CD4-positive, alpha-beta T cell treated with Interleukin-4 for 1 hour (primary cell): ENCODE measurements at regions not wholly inside any gene's neighbourhood (a gene's known extent, or its start where the extent isn't known, plus 50 kb on each side); places are given as distances from the start of the nearest gene placed in this dataset.
"Not testable (repeated sequence)": the region's sequence is repeated elsewhere in the genome, so short reads cannot be mapped to it uniquely, and the experiment has no call there.

ENCODE experiments used
- DNase-seq, 2 donors: peaks; one replicate each; pipeline ENCODE4 v3.0.0-alpha.2; 2020 to 2022

DNA sequence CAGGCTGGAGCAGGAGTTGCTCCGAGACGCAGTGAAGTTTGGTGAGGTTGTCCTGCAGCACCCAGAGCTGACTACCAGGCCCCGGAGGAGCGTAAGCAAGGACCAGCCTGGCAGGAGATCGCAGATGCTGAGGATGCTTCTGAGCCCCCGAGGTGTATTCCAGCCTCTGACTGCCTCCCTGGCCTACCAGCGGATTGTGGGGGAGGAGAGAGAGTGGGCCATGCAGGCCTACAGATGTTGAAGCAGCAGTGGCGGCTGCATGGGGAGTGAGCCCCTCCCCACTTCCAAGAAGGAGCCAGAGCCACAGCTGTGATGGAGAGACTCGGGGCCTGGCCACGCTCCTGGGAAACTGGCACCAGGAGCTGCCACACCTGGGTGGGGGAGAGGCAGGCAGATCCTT lies 302.5 kb upstream of the PROK2 start:
- no peak for DNase-seq

DNA sequence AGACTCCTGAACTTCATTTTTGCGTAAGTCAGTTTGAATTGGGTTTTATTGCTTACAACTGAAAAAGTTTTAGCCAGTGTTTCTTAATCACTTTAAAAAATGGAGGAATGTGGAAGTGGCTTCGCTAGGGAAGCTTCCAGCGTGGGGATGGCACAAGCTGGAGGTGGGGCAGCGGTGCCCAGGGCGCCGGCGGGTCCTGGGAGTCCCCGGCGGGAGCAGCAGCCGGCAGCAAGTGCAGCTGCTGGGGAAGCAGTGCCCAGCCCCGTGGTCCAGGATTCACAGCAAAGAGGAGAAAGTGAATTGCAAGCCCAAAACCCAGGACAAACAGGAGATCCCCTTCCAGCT lies 301.8 kb upstream of the PROK2 start:
- DNase-seq = no peak

DNA sequence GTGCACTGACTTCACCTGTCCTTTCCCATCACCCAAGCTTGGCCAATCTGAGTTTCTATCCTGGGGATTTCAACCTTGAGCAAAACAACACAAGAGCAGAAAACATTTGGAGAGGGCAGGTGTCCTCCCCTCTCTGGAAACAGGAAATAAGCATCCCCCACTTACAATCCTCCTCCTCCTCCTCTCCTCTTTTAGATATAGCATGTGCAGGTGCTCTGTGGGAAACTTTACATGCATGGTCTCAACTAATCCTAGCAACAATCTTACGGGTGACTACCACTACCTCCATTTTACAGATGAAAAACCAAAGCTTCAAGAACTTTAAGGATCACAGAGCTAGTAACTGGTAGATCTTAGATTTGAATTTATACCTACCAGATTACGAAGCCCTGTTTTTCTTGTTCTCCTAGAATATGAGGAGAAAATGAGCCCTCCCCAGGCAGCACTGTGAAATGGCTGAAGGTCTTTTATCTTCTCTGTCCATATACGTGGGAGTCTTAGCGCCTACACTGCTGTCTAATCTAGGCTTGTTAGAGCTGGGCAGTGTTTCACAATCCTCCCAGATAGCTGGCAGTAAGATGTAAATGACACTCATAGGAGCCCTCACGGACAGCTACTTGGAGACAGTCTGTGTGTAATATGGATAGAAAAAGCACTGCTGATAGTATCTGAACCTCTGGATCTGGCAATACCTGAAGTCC lies 301.2 kb upstream of the PROK2 start:
- DNase-seq = no peak

DNA sequence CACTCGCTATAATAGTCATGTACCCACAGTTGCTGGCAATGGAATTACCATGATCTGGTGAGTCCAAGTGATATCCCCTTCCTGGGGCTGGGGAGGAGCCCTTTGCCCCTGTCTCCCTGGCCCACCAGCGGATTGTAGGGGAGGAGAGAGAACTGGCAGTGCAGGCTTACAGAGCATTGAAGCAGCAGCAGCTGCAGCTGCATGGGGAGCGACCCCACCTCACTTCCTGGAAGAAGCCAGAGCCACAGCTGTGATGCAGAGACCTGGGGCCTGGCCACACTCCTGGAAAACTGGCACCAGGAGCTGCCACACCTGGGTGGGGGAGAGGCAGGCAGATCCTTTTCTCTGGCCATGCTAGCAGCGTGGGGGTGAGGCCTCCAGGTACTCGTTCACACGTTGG lies 300.1 kb upstream of the PROK2 start:
- DNase-seq = no peak

DNA sequence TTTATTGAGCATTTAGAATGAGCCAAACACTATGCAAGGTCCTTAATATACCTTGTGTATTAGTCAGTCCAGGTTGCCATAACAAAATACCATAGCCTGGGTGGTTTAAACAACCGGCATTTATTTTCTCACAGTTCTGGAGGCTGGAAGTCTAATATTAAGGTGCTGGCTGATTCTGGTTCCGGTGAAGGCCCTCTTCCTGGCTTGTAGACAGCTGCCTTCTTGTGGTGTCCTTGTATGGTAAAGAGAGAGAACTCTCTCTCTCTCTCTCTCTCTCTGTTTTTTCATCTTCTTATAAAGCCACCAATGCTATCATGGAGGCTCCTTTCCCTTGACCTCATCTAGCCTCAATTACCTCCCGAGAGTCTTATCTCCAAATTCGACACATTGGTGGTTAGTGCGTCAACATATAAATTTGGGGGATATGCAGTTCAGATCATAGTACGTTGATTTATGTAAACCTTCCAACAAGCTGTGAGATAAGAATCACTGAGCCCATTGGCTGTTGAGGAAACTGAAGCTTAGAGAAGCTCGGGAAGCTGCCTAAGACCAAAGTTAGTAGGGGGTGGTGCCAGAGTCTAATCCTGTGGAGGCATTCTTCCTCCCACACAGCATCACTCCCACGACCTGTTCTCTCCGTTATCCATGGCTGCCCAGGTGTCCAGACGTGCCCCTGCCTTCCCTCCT lies 298.0 kb upstream of the PROK2 start:
- no peak for DNase-seq

DNA sequence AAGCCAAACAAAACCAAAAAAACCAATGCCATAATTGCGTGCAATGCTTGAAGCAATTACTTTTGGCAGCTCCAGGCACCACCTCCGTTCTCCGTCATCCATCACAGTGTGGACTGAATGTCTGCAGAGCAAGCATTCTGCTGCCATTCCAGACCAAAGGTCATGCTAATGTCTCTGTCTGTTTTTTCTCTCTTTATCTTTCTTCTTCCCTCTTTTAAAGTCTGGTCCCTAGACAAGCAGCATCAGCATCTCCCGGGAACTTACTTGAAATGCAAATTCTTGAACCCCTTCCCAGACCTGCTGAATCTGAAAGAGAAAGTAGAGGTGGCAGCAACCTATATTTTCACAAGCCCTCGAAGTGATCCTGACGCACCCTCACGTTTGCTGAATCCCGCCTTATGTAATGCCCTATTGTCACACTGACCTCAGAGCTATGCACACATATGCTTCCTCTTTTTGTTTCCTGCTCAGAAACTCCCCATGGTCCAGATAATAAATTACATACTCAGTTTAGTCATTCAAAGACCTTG lies 297.3 kb upstream of the PROK2 start:
- peak; percentile 23 to 80 for DNase-seq

DNA sequence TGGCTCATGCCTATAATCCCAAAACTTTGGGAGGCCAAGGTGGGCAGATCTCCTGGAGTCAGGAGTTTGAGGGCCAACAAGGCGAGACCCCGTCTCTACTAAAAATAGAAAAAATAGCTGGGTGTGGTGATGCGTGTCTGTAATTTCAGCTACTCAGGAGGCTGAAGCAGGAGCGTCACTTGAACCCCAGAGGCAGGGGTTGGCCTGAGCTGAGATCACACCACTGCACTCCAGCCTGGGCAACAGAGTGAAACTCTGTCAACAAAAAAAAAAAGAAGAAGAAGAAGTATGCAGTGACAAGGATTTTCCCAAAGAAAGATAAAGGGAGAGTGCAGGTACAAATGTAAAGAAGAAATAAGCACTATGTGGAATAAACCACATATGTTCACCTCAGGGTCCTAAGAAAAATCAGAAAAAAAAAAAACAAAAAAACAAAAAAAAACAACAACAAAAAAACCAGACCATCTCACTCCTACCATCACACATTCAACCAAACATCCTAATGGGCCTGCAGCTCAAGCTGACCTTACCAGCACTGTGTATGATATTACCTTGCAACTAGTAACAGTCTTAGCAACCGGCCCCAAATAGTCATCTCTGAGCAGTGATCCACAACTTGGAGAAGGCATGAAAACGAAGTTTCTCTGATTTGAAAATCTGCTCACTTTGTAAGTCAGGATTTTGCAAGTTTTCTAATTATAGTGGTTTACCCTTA lies 296.7 kb upstream of the PROK2 start:
- no peak for DNase-seq

DNA sequence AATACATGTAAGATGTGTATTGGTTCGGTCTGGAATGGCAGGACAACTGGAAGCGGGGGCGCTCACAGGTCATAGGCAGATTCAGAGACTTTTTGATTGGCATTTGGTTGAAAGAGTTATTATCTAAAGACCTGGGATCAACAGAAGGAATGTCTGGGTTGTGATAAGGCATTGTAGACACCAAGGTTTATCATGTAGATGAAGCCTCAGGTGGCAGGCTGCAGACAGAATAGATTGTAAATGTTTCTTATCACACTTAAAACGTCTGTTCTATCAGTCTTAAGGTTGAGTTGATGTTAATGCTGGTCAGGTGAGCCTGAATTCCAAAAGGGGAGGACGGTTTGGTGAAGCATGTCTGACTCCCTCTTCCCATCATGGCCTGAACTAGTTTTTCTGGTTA lies 295.9 kb upstream of the PROK2 start:
- no peak for DNase-seq

DNA sequence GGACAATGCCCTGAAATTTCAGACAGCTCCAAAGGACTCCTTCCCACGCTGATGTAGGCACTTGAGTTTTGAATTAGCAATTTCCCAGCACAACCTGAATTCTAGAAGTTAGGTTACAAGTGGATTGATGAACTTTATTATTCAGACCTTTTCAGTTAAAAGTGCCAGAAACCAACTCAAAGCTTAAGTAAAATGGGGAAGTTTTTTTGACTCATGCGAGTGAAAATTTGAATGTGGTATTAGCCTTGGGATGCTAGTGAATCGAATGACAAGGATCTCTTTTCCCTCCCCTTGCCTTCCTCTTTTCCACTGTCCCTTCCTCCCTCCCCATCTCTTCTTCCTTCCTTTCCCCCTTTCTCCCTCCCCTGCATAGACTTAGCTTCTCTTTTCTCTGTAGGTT lies 295.1 kb upstream of the PROK2 start:
- DNase-seq = no peak

DNA sequence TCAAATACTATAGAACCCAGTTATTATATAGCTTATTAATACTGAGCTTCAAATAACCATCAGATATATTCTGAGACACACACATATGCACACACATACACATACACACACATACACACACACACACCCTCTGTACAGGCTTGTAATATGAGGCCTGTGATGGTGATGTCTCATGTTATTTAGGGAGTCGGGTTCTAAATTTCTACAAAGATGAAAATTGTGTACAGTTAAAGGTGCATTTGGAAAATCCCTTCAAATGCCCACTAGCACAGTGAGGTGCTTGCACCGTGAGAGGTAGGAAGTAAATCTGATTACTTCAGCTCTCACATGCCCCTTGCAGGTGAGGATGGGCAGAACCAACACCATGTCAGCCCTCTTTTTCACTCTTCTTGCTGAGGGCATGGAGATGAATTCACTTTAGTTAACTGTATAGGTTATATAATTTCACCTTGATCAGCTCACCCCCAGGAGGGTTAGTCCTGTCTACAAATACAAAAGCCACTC lies 294.5 kb upstream of the PROK2 start:
- DNase-seq = no peak

DNA sequence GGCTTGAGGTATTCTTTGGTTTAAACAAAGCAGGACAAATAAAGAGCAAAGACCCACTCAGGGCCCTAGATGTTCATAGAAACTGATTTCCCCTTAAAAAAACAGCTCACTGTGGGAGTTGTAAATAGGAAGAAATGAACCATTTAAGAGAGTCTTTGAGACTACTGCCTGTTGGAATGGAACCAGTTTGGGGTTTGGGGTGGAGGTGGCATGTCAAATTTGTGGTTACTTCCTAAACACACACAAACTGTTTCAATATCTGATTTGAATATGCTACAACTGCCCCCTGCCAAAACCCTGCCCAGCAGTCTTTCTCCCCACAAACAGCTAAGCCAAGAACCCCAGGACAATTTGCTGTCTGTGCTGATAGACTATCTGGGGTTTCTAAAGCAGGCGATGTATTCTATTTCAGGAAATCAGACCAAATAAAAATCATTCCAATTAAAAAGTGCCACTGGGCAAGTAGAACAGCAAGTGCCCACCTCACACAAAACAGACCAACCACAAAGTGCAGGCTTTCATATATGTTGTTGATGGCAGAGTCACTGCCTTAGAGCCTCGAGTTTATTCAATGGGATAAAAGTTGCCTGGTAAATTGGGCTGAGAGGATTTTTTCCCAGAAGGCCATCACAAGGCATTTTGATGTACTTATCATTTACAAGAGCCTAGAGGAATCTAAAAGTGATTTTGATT lies 293.9 kb upstream of the PROK2 start:
- DNase-seq = no peak

DNA sequence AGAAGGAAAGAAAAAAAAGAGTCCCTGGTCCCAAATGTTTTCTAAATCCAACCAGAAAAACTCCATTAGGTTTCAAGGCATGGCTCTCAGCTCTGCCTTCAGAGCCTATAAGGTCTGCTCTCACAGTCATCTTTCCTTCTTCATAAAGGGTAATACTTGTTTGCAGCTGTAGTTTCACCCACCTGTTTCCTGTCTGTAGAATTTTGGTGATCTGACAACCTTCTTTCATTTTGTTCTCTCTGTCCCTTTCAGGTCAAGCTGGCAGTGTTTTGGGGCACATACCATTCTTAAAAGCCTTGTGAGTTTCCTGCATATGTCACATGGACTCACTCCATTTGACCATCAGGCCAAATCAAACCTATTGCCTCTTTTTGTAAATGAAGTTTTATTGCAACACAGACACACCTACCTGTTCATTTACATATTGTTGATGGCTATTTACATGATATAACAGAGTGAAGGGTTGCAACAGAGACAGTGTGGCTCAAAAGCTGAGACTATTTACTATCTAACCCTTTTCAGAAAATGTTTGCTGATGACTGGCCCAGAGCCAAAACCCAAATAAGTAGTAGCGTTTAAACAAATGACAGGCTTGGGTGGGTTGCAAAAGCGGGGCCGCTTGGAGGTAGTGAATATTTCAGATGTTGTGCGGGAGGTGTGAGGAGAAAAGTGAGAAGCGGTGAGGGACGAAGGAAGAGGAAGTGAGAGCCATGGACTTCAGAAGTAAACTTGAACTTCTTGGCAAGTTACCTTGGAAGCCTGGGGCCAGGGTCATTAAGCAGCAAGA lies 292.7 kb upstream of the PROK2 start:
- no peak for DNase-seq

DNA sequence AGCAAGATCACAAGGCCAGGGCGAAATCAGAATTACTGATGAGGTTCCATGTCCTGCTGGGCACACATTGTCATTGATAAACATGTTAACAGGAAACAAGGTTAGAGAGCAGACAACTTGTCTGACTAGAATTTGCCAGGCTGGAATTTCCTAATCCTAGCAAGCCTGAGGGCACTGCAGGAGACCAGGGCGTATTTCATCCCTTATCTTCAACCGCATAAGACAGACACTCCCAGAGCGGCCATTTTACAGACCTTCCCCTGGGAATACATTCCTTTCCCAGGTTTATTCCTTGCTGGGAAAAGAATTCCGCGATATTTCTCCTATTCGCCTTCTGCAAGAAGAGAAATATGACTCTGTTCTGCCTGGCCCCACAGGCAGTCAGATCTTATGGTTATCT lies 290.9 kb upstream of the PROK2 start:
- not testable (repeated sequence) for DNase-seq

DNA sequence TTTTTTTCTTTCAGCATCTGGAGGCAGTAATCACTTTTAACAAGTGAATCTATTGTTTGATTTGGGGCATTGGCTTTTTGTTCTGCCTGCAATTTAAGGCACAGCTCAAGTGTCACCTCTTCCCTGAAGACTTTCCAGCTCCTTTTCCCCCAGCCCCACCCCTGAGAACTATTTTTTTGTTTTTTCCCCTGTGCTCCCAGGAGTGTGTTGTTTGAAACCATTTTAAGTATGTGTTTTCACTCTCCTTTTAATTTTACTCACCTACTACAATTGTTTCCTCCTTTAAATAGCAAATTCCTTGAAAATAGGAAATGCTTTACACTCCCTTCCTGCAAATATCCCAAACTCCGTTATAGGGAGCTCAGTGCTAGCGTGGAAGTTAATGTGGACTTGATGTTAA lies 286.7 kb upstream of the PROK2 start:
- DNase-seq = no peak

DNA sequence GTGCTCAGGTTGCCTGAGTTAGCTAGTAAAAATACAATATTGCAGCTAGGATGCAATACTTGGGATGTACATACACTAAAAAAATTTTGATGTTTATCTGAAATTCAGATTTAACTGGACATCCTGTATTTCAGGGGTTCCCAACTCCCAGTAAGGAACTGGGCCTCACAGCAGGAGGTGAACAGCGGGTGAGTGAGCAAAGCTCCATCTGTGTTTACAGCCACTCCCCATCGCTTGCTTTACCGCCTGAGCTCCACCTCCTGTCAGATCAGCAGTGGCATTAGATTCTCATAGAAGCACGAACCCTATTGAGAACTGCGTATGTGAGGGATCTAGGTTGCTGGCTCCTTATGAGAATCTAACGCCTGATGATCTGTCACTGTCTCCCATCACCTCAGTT lies 285.1 kb upstream of the PROK2 start:
- DNase-seq = no peak

DNA sequence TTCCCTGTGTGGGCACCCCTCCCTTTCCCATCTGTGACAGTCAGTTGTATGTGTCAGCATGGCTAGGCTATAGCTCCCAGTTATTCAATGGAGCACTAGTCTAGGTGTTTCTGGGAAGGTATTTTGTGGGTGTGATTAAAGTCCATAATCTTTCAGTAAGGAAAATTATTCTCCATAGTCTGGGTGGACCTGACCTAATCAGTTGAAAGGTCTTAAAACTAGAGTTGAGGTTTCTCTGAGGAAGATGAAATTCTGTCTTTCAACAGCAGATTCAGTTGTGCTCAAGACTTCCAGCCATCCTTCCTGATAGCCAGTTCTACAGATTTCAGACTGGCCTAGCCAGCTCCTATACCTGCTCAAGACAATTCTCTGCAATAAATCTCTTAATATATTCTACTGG lies 284.6 kb upstream of the PROK2 start:
- no peak for DNase-seq

DNA sequence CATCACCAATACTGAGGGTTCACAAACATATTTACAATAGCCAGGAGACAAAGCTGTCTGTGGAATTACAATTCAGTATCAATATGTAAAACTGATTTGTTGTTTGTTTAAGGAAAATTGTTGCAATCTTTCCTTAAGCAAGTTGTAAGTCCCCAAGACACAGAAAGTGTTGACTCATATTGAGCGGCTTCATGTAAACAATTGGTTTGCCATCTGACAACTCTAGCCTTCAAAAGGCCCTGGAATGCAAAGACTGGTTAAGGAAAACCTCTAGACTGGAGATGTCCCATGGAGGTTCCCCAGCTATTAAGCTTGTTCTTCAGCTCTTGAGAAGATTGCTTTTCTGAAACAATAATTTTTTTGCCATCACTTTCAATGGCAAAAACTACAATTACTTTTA lies 283.7 kb upstream of the PROK2 start:
- DNase-seq = no peak

DNA sequence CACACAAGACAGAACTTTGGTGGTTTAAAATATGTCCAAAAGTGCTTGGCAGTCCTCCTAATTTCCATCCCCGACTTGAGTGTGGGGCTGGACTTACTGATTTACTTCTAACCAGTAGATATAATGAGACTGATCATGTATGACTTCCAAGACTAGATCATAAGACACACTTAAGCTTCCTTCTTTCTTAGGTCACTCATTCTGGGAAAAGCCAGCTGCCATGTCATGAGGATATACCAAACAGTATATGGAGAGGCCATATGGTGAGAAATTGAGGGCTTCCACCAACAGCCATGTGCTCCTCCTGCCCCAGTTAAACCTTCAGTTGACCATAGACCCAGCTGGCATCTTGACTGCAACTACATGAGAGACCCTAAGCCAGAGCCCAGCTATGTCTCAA lies 282.8 kb upstream of the PROK2 start:
- no peak for DNase-seq

DNA sequence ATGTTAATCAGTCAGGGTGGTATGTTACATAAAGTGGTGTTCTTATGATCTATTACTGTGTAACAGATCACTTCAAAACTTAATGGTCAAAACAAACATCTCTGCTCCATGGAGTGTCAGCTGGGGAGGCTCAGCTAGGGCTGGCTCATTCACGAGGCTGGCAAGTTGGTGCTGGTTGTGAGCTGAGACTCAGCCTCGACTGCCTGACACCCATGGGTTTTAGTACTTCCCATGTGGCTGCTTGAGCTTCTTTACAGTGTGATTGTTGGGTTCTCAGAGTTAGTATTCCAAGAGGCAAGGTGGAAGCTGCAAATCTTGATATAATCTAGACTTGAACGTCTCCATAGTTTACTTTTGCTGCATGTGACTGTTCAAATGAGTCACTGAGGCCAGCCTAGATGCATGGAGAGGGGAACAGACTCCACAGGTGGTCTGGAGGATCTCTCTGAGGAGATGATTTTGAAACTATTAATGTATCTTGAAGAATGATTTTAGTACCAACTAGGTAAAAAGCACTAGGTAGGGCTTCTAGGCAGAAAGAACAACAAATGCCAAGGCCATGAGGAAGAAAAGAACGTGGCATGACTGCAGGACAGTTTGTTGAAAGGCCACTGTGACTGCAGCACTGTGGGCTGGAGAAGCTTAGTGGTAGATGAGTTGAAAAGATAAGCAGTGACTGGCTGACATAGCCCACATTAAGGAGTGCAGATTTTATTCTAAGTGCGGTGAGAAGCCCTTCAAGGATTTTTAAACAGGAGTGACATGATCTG lies 281.1 kb upstream of the PROK2 start:
- no peak for DNase-seq

DNA sequence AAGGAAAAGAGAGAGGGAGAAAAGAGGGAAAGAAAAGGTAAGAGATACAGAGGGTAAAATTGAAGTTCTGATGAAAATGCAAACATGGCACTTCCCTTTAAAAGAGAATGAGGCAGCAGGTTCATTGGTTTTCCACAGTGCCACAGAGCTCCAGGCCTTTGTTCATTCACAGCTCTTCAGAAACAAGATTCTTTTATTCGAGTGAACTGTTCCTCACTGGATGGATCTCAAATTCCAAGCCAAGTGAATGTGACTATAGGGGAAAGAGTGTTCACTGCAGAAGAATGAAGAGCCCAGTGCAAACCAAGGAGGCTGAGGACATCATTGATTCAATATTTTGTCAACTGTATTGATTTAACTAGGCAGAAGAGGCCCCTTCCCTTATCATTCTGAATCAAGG lies 280.3 kb upstream of the PROK2 start:
- DNase-seq = no peak

DNA sequence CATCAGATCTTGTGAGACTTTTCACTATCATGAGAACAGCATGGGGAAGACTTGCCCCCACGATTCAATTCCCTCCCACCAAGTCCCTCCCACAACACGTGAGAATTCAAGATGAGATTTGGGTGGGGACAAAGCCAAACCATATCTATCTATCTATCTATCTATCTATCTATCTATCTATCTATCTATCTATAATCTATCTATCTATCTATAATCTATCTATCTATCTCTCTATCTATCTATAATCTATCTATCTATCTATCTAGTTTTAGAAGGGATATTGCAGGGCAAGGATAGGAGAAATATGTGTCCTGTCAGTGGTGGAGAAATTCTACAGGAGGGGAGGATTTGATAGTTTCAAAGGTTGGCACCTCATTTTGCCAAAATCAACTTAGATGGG lies 279.8 kb upstream of the PROK2 start:
- not testable (repeated sequence) for DNase-seq

DNA sequence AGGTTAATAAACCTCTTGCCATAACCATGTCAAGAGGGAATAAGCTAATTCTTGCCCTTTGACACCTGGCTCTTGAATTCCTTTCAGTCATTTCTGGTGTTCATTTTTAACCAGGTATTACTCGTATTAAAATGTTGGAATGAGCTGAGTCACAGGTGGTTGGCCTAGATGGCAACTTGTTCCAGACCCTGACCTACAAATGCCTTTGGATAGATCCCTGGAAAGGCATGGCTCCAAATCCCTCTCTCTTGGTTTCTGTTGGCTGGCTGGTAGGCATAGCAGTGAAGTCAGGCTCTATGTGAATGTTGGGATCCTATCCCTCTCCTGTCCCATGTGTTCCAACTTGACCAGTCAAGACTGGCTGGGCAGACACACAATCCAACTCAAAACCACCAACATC lies 277.1 kb upstream of the PROK2 start:
- DNase-seq = no peak
